ENCODE measurements at regions not wholly inside any gene's neighbourhood (a gene's known extent, or its start where the extent isn't known, plus 50 kb on each side); places are given as distances from the start of the nearest gene placed in this dataset.
A peak's percentile ranks its signal among the peaks of the same experiment; 100 is the strongest.

- TF ChIP-seq ELF1 (IDR thresholded peaks at IDR 0.05; ENCODE audit: borderline replicate concordance, low read depth) (no peak), RAD21 (IDR thresholded peaks at IDR 0.05; ENCODE audit: low read depth) (no peak), SIN3A (IDR thresholded peaks at IDR 0.05; ENCODE audit: low read depth) (no peak), ZFX (IDR thresholded peaks at IDR 0.05) (0 out of 2 replicates have a peak, but pooled peaks have one; percentile 18), CTCF (IDR thresholded peaks at IDR 0.05 in 2 of 3, conservative IDR thresholded peaks at IDR 0.05 in 1 of 3; ENCODE audit: borderline replicate concordance in 1 of 3, insufficient read depth in 1 of 3, low read depth in 2 of 3, low read length in 2 of 3) (no peak), ZNF274 (IDR thresholded peaks at IDR 0.05; ENCODE audit: low read depth, low read length) (no peak), TCF7L2 (IDR thresholded peaks at IDR 0.05; ENCODE audit: borderline replicate concordance, extremely low read depth, insufficient read depth, insufficient read length) (peak; percentile 33)
Observed at GRCh38 chr4:11480683-11481082, 52.0 kb upstream of the HS3ST1 start (continued).
